OCI-LY1 (cell line): ENCODE measurements at regions not wholly inside any gene's neighbourhood (a gene's known extent, or its start where the extent isn't known, plus 50 kb on each side); places are given as distances from the start of the nearest gene placed in this dataset.

Experiments
- H2AFZ ChIP-seq: fragments of 200-600 bp; sonication (generic), shearing (Covaris generic); 2 replicates; pipeline ENCODE4 v1.6.0; 2014; ENCODE audit warnings: antibody characterized with exemption, mild to moderate bottlenecking, low read length
- H3F3A ChIP-seq: fragments of 200-600 bp; sonication (generic), shearing (Covaris generic); 2 replicates; pipeline ENCODE4 v1.6.0; 2014; ENCODE audit warnings: mild to moderate bottlenecking, antibody characterized with exemption, low read length, moderate library complexity; ENCODE audit not compliant: insufficient read depth
- H3K27ac ChIP-seq: fragments of 200-600 bp; sonication (generic); 2 replicates; pipeline ENCODE4 v1.5.1; 2014; ENCODE audit warnings: low read length, mixed run types, mild to moderate bottlenecking, low read depth; ENCODE audit not compliant: poor library complexity, severe bottlenecking
- H3K27me3 ChIP-seq: fragments of 200-600 bp; sonication (generic); 2 replicates; pipeline ENCODE4 v1.6.0; 2014; ENCODE audit warnings: antibody characterized with exemption, mild to moderate bottlenecking, low read length, moderate library complexity; ENCODE audit not compliant: insufficient read depth
- H3K36me3 ChIP-seq: fragments of 200-600 bp; sonication (generic); 2 replicates; pipeline ENCODE4 v1.6.1; 2014; ENCODE audit warnings: mild to moderate bottlenecking, antibody characterized with exemption, low read length, moderate library complexity, mixed read lengths; ENCODE audit not compliant: insufficient read depth
- H3K4me1 ChIP-seq: fragments of 200-600 bp; sonication (generic); 2 replicates; pipeline ENCODE4 v1.5.1; 2014; ENCODE audit warnings: mild to moderate bottlenecking, low read length, moderate library complexity; ENCODE audit not compliant: insufficient read depth, severe bottlenecking
- H3K4me2 ChIP-seq: fragments of 200-600 bp; sonication (generic), shearing (Covaris generic); 2 replicates; pipeline ENCODE4 v1.6.1; 2014; ENCODE audit warnings: low read length
- H3K4me3 ChIP-seq: fragments of 200-600 bp; sonication (generic); 2 replicates; pipeline ENCODE4 v1.5.1; 2014; ENCODE audit warnings: low read length, low read depth, mild to moderate bottlenecking, mixed read lengths; ENCODE audit not compliant: poor library complexity, severe bottlenecking
- H3K79me2 ChIP-seq: fragments of 200-600 bp; shearing (Covaris generic); 2 replicates; pipeline ENCODE4 v1.6.1; 2016; ENCODE audit warnings: mixed run types, low read length, mixed read lengths; ENCODE audit not compliant: insufficient read depth
- H3K9ac ChIP-seq: fragments of 200-600 bp; sonication (generic), shearing (Covaris generic); 2 replicates; pipeline ENCODE4 v1.6.1; 2014; ENCODE audit warnings: mild to moderate bottlenecking, low read length, mixed read lengths
- H3K9me2 ChIP-seq: fragments of 200-600 bp; sonication (generic), shearing (Covaris generic); 2 replicates; pipeline ENCODE4 v1.6.1; 2014; ENCODE audit warnings: low read depth, mild to moderate bottlenecking, low read length, mixed read lengths
- H3K9me3 ChIP-seq: fragments of 200-600 bp; shearing (Covaris generic); 2 replicates; pipeline ENCODE4 v1.6.1; 2014; ENCODE audit warnings: low read length, mixed read lengths
- H4K20me1 ChIP-seq: fragments of 200-600 bp; sonication (generic), shearing (Covaris generic); 2 replicates; pipeline ENCODE4 v1.6.0; 2016; ENCODE audit warnings: mild to moderate bottlenecking, low read length; ENCODE audit not compliant: insufficient read depth
- EZH2 ChIP-seq: fragments of 200-600 bp; sonication (generic), shearing (Covaris generic); IDR thresholded peaks from 2 replicates; pipeline ENCODE4 v1.8.0; 2017; ENCODE audit warnings: borderline replicate concordance, mixed run types, mild to moderate bottlenecking, antibody characterized with exemption, low read length, moderate library complexity, mixed read lengths
- TF ChIP-seq, protein P1 (sequence below): fragments of 200-600 bp; sonication (generic), shearing (Covaris generic); IDR thresholded peaks from 2 replicates; pipeline ENCODE4 v1.5.1; 2017; ENCODE audit warnings: mild to moderate bottlenecking, antibody characterized with exemption, low read length, moderate library complexity, mixed read lengths

DNA sequence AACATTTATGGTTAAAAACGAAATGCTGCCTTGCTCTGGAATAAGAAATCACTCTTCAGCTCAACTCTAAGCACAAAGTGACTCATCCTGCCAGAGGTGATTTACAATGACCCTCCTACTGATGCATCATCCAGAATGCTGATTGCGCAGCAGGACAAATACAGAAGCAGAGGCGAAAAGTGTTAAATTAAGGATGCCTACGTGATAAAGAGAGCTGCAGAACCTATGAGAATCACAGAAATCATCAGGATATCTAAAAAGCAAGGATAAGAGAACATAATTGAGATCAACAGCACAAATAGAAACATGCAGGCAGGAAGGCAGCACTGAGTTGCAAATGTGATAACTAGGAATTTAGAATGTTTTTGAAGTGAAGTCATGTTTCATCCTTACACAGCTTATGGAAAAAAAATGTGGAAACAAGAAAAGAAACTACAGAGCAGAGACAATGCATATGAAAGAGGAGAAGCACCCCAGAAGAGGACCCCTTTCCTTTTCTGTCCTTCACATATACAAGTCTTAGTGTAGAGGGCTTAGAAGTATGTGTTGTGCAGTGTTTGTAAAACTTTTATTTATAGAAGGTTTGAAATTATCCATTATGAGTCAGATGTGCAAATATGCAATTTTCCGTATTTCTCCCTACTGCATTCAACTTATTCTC is 188.4 kb downstream of the SLC7A11 start:
- no peak overlapping the region for H3K4me3 ChIP-seq

DNA sequence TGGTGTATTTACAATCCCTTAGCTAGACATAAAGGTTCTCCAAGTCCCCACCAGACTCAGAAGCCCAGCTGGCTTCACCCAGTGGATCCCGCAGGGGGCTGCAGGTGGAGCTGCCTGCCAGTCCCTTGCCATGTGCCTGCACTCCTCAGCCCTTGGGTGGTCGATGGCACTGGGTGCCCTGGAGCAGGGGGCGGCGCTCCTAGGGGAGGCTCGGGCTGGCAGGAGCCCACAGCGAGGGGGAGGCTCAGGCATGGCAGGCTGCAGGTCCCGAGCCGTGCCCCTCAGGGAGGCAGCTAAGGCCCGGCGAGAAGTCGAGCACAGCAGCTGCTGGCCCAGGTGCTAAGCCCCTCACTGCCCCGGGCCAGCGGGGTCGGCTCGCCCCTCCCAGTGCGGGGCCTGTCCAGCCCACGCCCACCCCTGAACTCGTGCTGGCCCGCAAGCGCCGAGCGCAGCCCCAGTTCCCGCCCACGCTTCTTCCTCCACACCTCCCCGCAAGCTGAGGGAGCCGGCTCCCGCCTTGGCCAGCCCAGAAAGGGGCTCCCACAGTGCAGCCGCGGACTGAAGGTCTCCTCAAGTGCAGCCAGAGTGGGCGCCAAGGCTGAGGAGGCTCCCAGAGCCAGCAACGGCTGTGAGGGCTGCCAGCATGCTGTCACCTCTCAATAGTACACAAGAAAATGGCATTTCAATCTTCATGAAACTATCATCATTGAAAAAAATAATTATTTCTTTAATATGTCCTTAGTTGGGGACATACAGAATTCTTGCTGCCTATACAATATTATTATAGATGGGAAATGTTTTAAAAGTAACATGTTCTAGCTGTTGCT is 189.1 kb downstream of the SLC7A11 start:
- Histone ChIP-seq H3K4me1 (no peaks in the 10 kb centered on the region), H3K27ac (no peak overlapping the region), H3K79me2 (no peaks in the 10 kb centered on the region), H4K20me1 (no peaks in the 10 kb centered on the region), H3K9ac (no peak overlapping the region), H3K27me3 (no peaks in the 10 kb centered on the region), H3F3A (no peaks in the 10 kb centered on the region), H3K9me2 (no peaks in the 10 kb centered on the region), H3K9me3 (no peaks in the 10 kb centered on the region), H2AFZ (no peak overlapping the region), H3K36me3 (no peaks in the 10 kb centered on the region), H3K4me2 (no peak overlapping the region), H3K4me3 (no peak overlapping the region)
- TF ChIP-seq, protein P1, sequence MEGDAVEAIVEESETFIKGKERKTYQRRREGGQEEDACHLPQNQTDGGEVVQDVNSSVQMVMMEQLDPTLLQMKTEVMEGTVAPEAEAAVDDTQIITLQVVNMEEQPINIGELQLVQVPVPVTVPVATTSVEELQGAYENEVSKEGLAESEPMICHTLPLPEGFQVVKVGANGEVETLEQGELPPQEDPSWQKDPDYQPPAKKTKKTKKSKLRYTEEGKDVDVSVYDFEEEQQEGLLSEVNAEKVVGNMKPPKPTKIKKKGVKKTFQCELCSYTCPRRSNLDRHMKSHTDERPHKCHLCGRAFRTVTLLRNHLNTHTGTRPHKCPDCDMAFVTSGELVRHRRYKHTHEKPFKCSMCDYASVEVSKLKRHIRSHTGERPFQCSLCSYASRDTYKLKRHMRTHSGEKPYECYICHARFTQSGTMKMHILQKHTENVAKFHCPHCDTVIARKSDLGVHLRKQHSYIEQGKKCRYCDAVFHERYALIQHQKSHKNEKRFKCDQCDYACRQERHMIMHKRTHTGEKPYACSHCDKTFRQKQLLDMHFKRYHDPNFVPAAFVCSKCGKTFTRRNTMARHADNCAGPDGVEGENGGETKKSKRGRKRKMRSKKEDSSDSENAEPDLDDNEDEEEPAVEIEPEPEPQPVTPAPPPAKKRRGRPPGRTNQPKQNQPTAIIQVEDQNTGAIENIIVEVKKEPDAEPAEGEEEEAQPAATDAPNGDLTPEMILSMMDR: no peak
- TF ChIP-seq EZH2: no peak

More for the DNA sequence above, 188.4 kb downstream of the SLC7A11 start:
- TF ChIP-seq, protein P1: no peak
- TF ChIP-seq EZH2: no peak
- Histone ChIP-seq H3K9me2 (no peaks in the 10 kb centered on the region), H3K9ac (no peak overlapping the region), H3F3A (no peaks in the 10 kb centered on the region), H3K36me3 (no peaks in the 10 kb centered on the region), H4K20me1 (no peaks in the 10 kb centered on the region), H3K4me2 (no peak overlapping the region), H3K27me3 (no peaks in the 10 kb centered on the region), H2AFZ (no peak overlapping the region), H3K9me3 (no peaks in the 10 kb centered on the region), H3K27ac (no peak overlapping the region), H3K79me2 (no peaks in the 10 kb centered on the region), H3K4me1 (no peaks in the 10 kb centered on the region)

GRCh38 chr4:138051157-138051556 is 191.0 kb downstream of the SLC7A11 start:
- Histone ChIP-seq H3K4me3 (no peak overlapping the region), H2AFZ (no peak overlapping the region), H3K36me3 (no peaks in the 10 kb centered on the region), H3K9ac (no peak overlapping the region), H3F3A (no peaks in the 10 kb centered on the region), H3K9me2 (no peaks in the 10 kb centered on the region), H3K9me3 (no peaks in the 10 kb centered on the region), H3K79me2 (no peaks in the 10 kb centered on the region), H3K27ac (no peak overlapping the region), H3K4me1 (no peaks in the 10 kb centered on the region), H4K20me1 (no peaks in the 10 kb centered on the region), H3K4me2 (no peak overlapping the region), H3K27me3 (no peaks in the 10 kb centered on the region)
- TF ChIP-seq EZH2: no peak
- TF ChIP-seq, protein P1: no peak
